HepG2 (cell line): ENCODE measurements at regions not wholly inside any gene's neighbourhood (a gene's known extent, or its start where the extent isn't known, plus 50 kb on each side); places are given as distances from the start of the nearest gene placed in this dataset.

Experiments used
- ATAC-seq: fragments of 200-7000 bp; cut with Tn5 transposase; 3 replicates; pipeline ENCODE4 v1.9.1; 2020; ENCODE audit warnings: mild to moderate bottlenecking, moderate library complexity
- BruUV-seq: library from RNA; stranded (reverse); fragments of 400-500 nt; replicated peaks from 2 replicates; lab custom pipeline; 2021; lab: Mats Ljungman, UMichigan
- CTCF ChIA-PET: fragments of 300-600 bp; formaldehyde crosslinking; extraction: SDS; loops from one replicate; lab custom pipeline; 2021; ENCODE audit warnings: low total read pairs, inconsistent platforms, low intra/inter-chr PET ratio; lab: Yijun Ruan, JAX
- POLR2A ChIA-PET: fragments of 350-600 bp; sonication (Branson Sonifier 250); formaldehyde crosslinking; loops from one replicate; lab custom pipeline; 2020; ENCODE audit warnings: antibody characterized with exemption, inconsistent platforms; lab: Yijun Ruan, JAX
- DNase-seq: peaks from one replicate; pipeline ENCODE4 v3.0.0-alpha.2; 2015; ENCODE audit warnings: low spot score
- FAIRE-seq: peaks from 3 replicates; lab custom pipeline; 2011; peaks lifted over from hg19 to GRCh38; lab: Jason Lieb, UNC
- H2AFZ ChIP-seq: one replicate; pipeline ENCODE4 v1.6.1; 2011; ENCODE audit warnings: low read length, inconsistent platforms
- H3K27ac ChIP-seq: fragments of 300-600 bp; 3 replicates; pipeline ENCODE4 v1.8.0; 2011; ENCODE audit warnings: mixed run types, mild to moderate bottlenecking, mixed read lengths, low read length, inconsistent platforms; ENCODE audit not compliant: insufficient read depth; ENCODE audit errors: extremely low read length
- H3K27me3 ChIP-seq, 2 experiments: fragments of 200-600 bp in 1 of 2; 2 replicates in 1 of 2; 3 replicates in 1 of 2; pipeline versions ENCODE4 v1.6.0 to v1.8.0; 2011; ENCODE audit warnings: low read length in 2 of 2, mild to moderate bottlenecking in 2 of 2, moderate library complexity in 2 of 2, inconsistent platforms in 1 of 2; ENCODE audit not compliant: insufficient read depth in 2 of 2, control insufficient read depth in 1 of 2
- H3K36me3 ChIP-seq, 2 experiments: fragments of 200-600 bp in 1 of 2; replicated peaks in 1 of 2; 2 replicates in 1 of 2; 3 replicates in 1 of 2; pipeline versions ENCODE4 v1.5.1 to v1.8.0; 2011; ENCODE audit warnings: low read length in 2 of 2, inconsistent platforms in 1 of 2; ENCODE audit not compliant: insufficient read depth in 2 of 2, control insufficient read depth in 1 of 2
- H3K4me1 ChIP-seq: 2 replicates; pipeline ENCODE4 v1.5.1; 2012; ENCODE audit warnings: low read length, inconsistent platforms; ENCODE audit not compliant: insufficient read depth
- H3K4me2 ChIP-seq: 2 replicates; pipeline ENCODE4 v1.6.0; 2011; ENCODE audit warnings: low read depth, low read length, inconsistent platforms
- H3K4me3 ChIP-seq, 3 experiments: fragments of 200-600 bp in 1 of 3; sonication (generic), shearing (Covaris generic) in 1 of 3; replicated peaks in 1 of 3; 2 replicates each; pipeline ENCODE4 v1.5.1; 2011 to 2016; ENCODE audit warnings: low read length in 3 of 3, inconsistent platforms in 2 of 3, low read depth in 2 of 3, mild to moderate bottlenecking in 2 of 3, control low read depth in 1 of 3, mixed read lengths in 1 of 3; ENCODE audit not compliant: insufficient read depth in 1 of 3
- H3K79me2 ChIP-seq: one replicate; pipeline ENCODE4 v1.6.1; 2011; ENCODE audit warnings: low read length, inconsistent platforms; ENCODE audit not compliant: insufficient read depth
- H3K9ac ChIP-seq: 2 replicates; pipeline ENCODE4 v1.6.0; 2011; ENCODE audit warnings: mild to moderate bottlenecking, low read depth, low read length, inconsistent platforms; ENCODE audit not compliant: insufficient read depth
- H3K9me3 ChIP-seq: 2 replicates; pipeline ENCODE4 v1.5.1; 2012; ENCODE audit warnings: mild to moderate bottlenecking, low read length
- H4K20me1 ChIP-seq: 2 replicates; pipeline ENCODE4 v1.6.0; 2011; ENCODE audit warnings: inconsistent platforms, mild to moderate bottlenecking, low read length, moderate library complexity; ENCODE audit not compliant: insufficient read depth
- CEBPG ChIP-seq: IDR thresholded peaks from 2 replicates; pipeline ENCODE4 v1.6.1; 2016
- EP300 ChIP-seq, 3 experiments: sonication (generic) in 1 of 3; formaldehyde crosslinking in 1 of 3; IDR thresholded peaks; 2 replicates each; pipeline versions ENCODE4 v1.5.1 to v1.6.1; 2011 to 2020; ENCODE audit warnings: low read depth in 2 of 3, low read length in 2 of 3, borderline replicate concordance in 1 of 3, improper control_type of control experiment in 1 of 3, mild to moderate bottlenecking in 1 of 3, missing genetic modification reagents in 1 of 3, moderate library complexity in 1 of 3
- FOXA1 ChIP-seq, 2 experiments: fragments of 450-650 bp in 1 of 2; sonication (generic) in 1 of 2; formaldehyde crosslinking in 1 of 2; IDR thresholded peaks; 2 replicates each; pipeline versions ENCODE4 v1.4.0 to v1.6.1; 2016 to 2020; ENCODE audit warnings: missing genetic modification reagents in 1 of 2
- HBP1 ChIP-seq: IDR thresholded peaks from 2 replicates; pipeline ENCODE4 v1.6.1; 2016; ENCODE audit warnings: low read depth, control low read depth
- HOXD1 ChIP-seq: sonication (generic); formaldehyde crosslinking; IDR thresholded peaks from 2 replicates; pipeline ENCODE4 v1.5.0; 2020; ENCODE audit warnings: missing genetic modification reagents
- MED1 ChIP-seq: sonication (generic); formaldehyde crosslinking; IDR thresholded peaks from 2 replicates; pipeline ENCODE4 v1.4.0; 2020; ENCODE audit warnings: missing genetic modification reagents
- MTA1 ChIP-seq: sonication (generic); formaldehyde crosslinking; IDR thresholded peaks from 2 replicates; pipeline ENCODE4 v1.4.0; 2020; ENCODE audit warnings: missing genetic modification reagents, mild to moderate bottlenecking, borderline replicate concordance
- PHF8 ChIP-seq: sonication (generic); formaldehyde crosslinking; IDR thresholded peaks from 2 replicates; pipeline ENCODE4 v1.5.0; 2020; ENCODE audit warnings: missing genetic modification reagents
- SPEN ChIP-seq: sonication (generic); formaldehyde crosslinking; IDR thresholded peaks from 2 replicates; pipeline ENCODE4 v1.5.1; 2020; ENCODE audit warnings: low read depth, mild to moderate bottlenecking, missing genetic modification reagents
- TGIF2 ChIP-seq: IDR thresholded peaks from 2 replicates; pipeline ENCODE4 v1.6.1; 2016; ENCODE audit warnings: control low read depth, missing compliant biosample characterization
- ZBTB33 ChIP-seq: sonication (generic); formaldehyde crosslinking; IDR thresholded peaks from 2 replicates; pipeline ENCODE4 v1.4.0; 2020; ENCODE audit warnings: missing genetic modification reagents
- ZFP90 ChIP-seq: sonication (generic); formaldehyde crosslinking; IDR thresholded peaks from 2 replicates; pipeline ENCODE4 v1.8.0; 2022; ENCODE audit warnings: missing genetic modification reagents, mild to moderate bottlenecking, inconsistent platforms, borderline replicate concordance
- ZNF251 ChIP-seq: sonication (generic); formaldehyde crosslinking; IDR thresholded peaks from 2 replicates; pipeline ENCODE4 v1.9.0; 2021; ENCODE audit warnings: mild to moderate bottlenecking, missing genetic modification reagents
- ZNF292 ChIP-seq: sonication (generic); formaldehyde crosslinking; IDR thresholded peaks from 2 replicates; pipeline ENCODE4 v1.8.1; 2022; ENCODE audit warnings: mild to moderate bottlenecking, low read depth, missing genetic modification reagents, borderline replicate concordance
- ZNF362 ChIP-seq: sonication (generic); formaldehyde crosslinking; IDR thresholded peaks from 2 replicates; pipeline ENCODE4 v1.4.0; 2020; ENCODE audit warnings: missing genetic modification reagents, mild to moderate bottlenecking, borderline replicate concordance
- ZNF616 ChIP-seq: sonication (generic); formaldehyde crosslinking; IDR thresholded peaks from 2 replicates; pipeline ENCODE4 v1.5.0; 2020; ENCODE audit warnings: low read depth, mild to moderate bottlenecking, missing genetic modification reagents
- ZNF720 ChIP-seq: sonication (generic); formaldehyde crosslinking; IDR thresholded peaks from 2 replicates; pipeline ENCODE4 v1.4.0; 2020; ENCODE audit warnings: missing genetic modification reagents
- ZSCAN21 ChIP-seq: sonication (generic); formaldehyde crosslinking; IDR thresholded peaks from 2 replicates; pipeline ENCODE4 v1.8.0; 2022; ENCODE audit warnings: mild to moderate bottlenecking, missing genetic modification reagents, moderate library complexity, borderline replicate concordance
- WGBS: methylation state at CpG from one replicate; pipeline ENCODE4 v1.1.6; 2017; ENCODE audit warnings: low lambda C conversion rate; 5-methylcytosine and 5-hydroxymethylcytosine counted together
- in situ Hi-C: cut with HindIII; loops from 2 replicates; pipeline ENCODE4 v1.10.0; 2017; ENCODE audit warnings: low pct_unique_long_range_greater_than_20kb; ENCODE audit not compliant: extremely low pct_ligation_motif_present
- intact Hi-C: fragments of 100-400 bp; cut with micrococcal nuclease; formaldehyde crosslinking; loops from one replicate; pipeline ENCODE4 v1.10.0; 2022; ENCODE audit not compliant: unreplicated experiment
- TF ChIP-seq, protein P1 (sequence below): sonication (generic); formaldehyde crosslinking; IDR thresholded peaks from 2 replicates; pipeline ENCODE4 v1.4.0; 2020; ENCODE audit warnings: mild to moderate bottlenecking, missing genetic modification reagents

DNA sequence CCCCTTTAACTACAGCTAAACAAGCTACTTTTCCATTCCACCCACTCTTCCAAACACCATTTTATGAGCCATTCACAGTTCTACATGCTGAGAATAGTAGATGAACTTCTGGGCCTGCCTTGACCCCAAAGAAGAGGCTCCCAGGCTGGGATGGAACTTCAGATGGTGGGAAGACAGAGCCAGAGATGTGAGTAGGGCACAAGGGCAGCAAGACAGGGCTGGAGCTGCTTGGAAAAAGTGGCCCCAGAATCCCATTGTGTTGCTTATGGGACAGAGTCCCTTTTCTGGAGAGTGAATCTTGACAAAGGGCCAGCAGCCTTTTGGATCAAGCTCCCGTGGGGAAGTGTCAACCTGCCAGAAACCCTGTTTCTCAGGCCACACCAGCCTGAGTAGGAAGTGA, 516.5 kb upstream of the PPP2R3A start:
- intact Hi-C loops: no loop called here
- Histone ChIP-seq H2AFZ (no peak overlapping the region), H3K27ac (no peak overlapping the region), H4K20me1 (no peaks in the 10 kb centered on the region), H3K4me3 (no peak overlapping the region), H3K4me2 (no peak overlapping the region)
- WGBS: 0% methylated on average over 1 of the region's 1 CpG
- CTCF ChIA-PET: no interaction called here
- DNase-seq: no peak
- no peak for FAIRE-seq
- no peak for TF ChIP-seq FOXA1 (IDR thresholded peaks at IDR 0.05)
- no peak for TF ChIP-seq FOXA1 (CRISPR knock-in tag; IDR thresholded peaks at IDR 0.05)
- TF ChIP-seq, protein P1, sequence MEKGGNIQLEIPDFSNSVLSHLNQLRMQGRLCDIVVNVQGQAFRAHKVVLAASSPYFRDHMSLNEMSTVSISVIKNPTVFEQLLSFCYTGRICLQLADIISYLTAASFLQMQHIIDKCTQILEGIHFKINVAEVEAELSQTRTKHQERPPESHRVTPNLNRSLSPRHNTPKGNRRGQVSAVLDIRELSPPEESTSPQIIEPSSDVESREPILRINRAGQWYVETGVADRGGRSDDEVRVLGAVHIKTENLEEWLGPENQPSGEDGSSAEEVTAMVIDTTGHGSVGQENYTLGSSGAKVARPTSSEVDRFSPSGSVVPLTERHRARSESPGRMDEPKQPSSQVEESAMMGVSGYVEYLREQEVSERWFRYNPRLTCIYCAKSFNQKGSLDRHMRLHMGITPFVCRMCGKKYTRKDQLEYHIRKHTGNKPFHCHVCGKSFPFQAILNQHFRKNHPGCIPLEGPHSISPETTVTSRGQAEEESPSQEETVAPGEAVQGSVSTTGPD (CRISPR knock-in tag): no peak
- TF ChIP-seq ZNF362 (CRISPR knock-in tag): no peak
- no peak for TF ChIP-seq HOXD1 (CRISPR knock-in tag)
- TF ChIP-seq ZNF251 (CRISPR knock-in tag): no peak
- TF ChIP-seq HBP1 (CRISPR knock-in tag): no peak
- no peak for TF ChIP-seq ZBTB33 (CRISPR knock-in tag)
- no peak for TF ChIP-seq CEBPG (CRISPR knock-in tag)
- TF ChIP-seq SPEN (CRISPR knock-in tag): no peak
- TF ChIP-seq TGIF2 (CRISPR knock-in tag): no peak
- TF ChIP-seq ZNF292: no peak
- TF ChIP-seq MTA1 (CRISPR knock-in tag): no peak
- TF ChIP-seq ZFP90 (CRISPR knock-in tag): no peak
- no peak for TF ChIP-seq ZNF616 (CRISPR knock-in tag)
- TF ChIP-seq ZNF720 (CRISPR knock-in tag): no peak
- no peak for TF ChIP-seq MED1 (CRISPR knock-in tag)
- TF ChIP-seq PHF8 (CRISPR knock-in tag): no peak
- no peak for TF ChIP-seq EP300 (IDR thresholded peaks at IDR 0.05; ENCODE audit: low read depth in 2 of 2, low read length in 2 of 2)
- TF ChIP-seq EP300 (CRISPR knock-in tag; IDR thresholded peaks at IDR 0.05; ENCODE audit: borderline replicate concordance): no peak
- no peak for TF ChIP-seq ZSCAN21 (CRISPR knock-in tag)
- TF ChIP-seq, all 625 proteins: peak for 0
- H3K27me3 ChIP-seq: peaks cover 0 to 8% of the 10 kb centered on the region in 2 experiments; a peak in 1 of 5 replicates
- in situ Hi-C loops: no loop called here
- BruUV-seq: no TSS peak
- H3K9ac ChIP-seq: no peak overlapping the region
- H3K36me3 ChIP-seq: no peaks in the 10 kb centered on the region
- ATAC-seq: no peak
- POLR2A ChIA-PET: no interaction called here
- no peaks in the 10 kb centered on the region for H3K4me1 ChIP-seq
- H3K79me2 ChIP-seq: no peaks in the 10 kb centered on the region
- no peaks in the 10 kb centered on the region for H3K9me3 ChIP-seq
